GM19372 (cell line): ENCODE measurements at regions not wholly inside any gene's neighbourhood (a gene's known extent, or its start where the extent isn't known, plus 50 kb on each side); places are given as distances from the start of the nearest gene placed in this dataset.

Source experiments
- ATAC-seq: cut with Tn5 transposase; IDR thresholded peaks from one replicate; pipeline ENCODE4 v1.9.1; 2021; ENCODE audit warnings: mild to moderate bottlenecking, low read depth, moderate library complexity; ENCODE audit not compliant: unreplicated experiment

DNA sequence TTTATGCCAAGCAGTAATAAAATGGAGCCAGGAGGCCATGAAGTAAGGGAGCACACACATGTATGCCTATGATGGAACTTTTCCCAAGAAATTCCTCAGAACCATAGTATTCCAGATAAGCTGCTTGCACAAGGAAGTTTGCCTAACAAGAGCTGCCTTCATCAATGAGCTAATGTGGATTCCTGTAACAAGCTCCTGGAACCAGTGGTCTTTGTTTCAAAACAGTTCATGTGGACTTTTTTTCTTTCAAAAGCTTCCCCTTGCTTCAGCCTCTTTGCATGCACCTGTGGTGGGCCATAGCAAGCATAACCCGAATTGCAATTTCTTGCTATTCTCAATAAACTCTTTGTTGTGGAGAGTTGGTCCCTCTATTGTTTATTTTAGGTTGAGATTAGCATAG is 359.6 kb downstream of the UTRN start:
- ATAC-seq, result no peak

DNA sequence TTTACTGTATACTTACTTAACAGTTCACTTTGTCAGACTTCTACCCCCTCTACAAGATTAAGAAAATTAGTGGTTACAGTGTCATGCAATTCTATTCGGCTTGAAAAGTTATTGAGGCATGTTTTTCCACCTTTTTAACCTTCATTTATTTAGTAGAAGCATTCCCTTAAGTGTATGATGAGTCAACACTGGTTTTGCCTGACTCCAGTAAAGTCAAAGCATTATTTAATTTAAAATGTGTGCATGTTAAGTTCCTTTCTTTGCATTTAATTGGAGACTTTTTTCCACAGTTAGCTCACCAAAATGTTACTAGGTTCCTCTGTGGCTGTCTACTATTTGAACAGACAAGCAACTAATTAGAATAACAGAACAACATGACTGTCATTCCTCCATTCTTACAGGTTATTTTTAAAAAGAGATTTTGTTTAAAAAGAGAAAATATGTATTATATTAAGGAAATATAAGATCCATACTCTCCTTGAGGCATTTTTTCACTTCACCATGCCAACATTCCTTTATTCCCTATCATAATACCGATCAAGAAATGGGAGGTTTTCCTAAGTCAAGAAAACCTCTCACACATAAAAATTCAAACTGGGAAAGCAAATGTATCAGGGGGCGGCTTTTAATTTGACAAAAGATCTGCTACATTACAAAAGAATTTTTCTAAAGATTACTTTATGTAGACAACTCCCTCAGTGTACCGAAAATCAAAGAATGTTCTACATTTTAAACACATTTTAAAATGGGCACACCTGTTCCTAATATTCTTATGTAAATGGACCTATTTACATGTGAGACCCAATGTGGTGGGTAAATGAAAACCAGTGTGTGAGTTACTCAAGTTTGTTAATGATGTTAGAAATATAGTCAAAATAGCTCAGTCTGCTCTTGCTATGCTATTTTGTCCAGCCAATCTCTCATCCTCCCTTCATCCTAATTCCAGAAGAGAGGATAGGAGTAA is 361.2 kb downstream of the UTRN start:
- no peak for ATAC-seq

GRCh38 chr6:144647406-144647964 is 362.4 kb downstream of the UTRN start:
- ATAC-seq, result no peak

DNA sequence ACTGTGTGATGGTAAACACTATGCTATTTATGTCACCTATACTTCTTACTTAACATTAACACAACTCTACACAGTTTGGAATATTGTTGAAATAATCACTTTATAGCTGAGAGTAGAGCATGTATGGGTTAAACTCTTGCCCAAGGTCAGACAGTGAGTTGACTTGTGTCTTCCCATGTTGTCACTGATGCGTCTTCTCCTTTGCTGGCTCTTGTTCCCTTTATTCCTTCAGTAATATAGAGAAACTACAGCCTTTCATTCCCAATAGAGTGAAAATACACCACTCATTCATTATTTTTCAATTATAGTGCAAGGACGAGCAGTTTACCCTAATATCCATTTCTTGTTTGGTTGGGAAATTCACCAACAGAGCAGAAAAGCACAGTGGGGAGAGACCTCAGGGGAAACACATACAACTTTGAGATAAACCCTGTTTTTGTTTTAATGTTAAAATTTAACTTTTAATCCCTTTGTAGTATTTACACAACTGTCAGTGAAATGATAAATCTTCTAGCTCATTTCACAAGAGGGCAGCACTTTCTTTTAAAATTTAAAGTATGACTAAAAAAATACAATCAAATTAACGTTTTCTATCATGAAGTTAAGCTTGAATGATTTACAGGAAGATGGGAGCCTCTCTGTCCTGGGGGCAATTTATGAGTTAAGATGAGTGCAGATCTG is 363.0 kb downstream of the UTRN start:
- no peak for ATAC-seq

DNA sequence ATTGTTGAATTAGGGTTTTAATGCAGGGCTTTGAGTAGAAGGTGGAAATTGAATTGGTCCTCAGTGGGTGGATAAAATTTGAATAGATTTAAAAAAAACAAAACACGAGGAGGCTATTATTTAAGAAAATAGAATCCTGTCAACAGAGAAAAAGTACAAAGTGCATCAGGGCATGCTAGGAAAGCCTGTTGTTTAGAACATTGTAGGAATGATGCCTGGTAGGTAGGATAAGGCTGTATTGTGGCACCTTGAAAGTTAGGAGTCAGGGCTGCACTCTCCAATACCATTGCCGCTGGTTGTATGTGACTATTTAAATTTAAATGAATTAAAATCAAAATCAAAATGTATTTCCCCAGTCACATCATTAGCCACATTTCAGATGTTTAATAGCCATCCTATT is 363.9 kb downstream of the UTRN start:
- no peak for ATAC-seq

- ATAC-seq, result no peak
These were observed 366.1 kb downstream of the UTRN start for GRCh38 chr6:144651234-144651633.

- no peak for ATAC-seq
These were observed 367.3 kb downstream of the UTRN start for GRCh38 chr6:144652292-144652891.

GRCh38 chr6:144653885-144654505 is 368.9 kb downstream of the UTRN start:
- peak; percentile 91 for ATAC-seq

GRCh38 chr6:144654506-144654905 is 369.4 kb downstream of the UTRN start:
- ATAC-seq, result peak; percentile 6

- no peak for ATAC-seq
These were observed 370.2 kb downstream of the UTRN start for GRCh38 chr6:144655376-144655775.

DNA sequence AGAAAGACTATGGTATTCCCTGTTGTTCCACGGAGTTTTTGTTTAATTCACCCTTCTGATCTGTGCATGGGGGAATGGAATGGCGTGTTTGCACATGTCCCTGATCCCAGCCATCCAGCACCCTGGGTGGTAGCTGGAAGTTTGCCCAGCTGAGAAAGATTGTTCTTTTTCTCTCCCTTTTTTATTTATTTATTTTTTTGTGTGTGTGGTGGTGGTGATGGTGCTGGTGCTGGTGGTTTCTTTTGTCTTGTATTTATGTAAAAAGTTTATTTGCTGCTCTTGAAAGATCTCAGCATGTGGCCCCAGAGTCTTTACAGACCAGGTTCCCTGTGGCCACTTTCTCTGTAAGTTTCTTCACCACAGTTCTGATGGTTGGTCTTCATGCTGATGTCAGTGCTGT is 372.6 kb downstream of the UTRN start:
- ATAC-seq, result no peak

- no peak for ATAC-seq
These were observed 374.4 kb downstream of the UTRN start for GRCh38 chr6:144659202-144660182.

- ATAC-seq, result no peak
These were observed 375.5 kb downstream of the UTRN start for GRCh38 chr6:144660561-144661115.

- no peak for ATAC-seq
These were observed 376.1 kb downstream of the UTRN start for GRCh38 chr6:144661116-144661806.

- no peak for ATAC-seq
These were observed 377.8 kb downstream of the UTRN start for GRCh38 chr6:144662812-144663365.

- ATAC-seq, result no peak
These were observed 379.1 kb downstream of the UTRN start for GRCh38 chr6:144664281-144664680.

DNA sequence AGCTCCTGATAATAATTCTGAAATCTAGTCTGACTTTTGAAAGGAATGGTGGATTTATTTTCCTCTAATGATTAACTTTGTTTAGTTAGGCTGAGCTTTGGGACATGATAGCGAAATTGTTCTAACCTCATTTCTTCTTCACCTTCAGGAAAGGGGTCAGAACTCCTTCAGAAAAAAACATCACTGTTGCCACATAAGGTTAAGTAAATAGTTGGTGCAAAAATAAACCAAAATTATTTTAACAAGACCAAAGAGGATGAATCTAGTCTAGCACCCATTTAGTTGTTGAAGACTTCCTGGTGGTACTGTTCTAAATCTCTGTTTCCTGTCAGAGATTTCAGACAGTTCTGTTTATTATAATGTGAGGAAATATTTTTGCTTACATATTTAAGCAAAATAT is 379.8 kb downstream of the UTRN start:
- ATAC-seq, result no peak

- no peak for ATAC-seq
These were observed 380.9 kb downstream of the UTRN start for GRCh38 chr6:144665932-144666450.
